ENCODE measurements at regions not wholly inside any gene's neighbourhood (a gene's known extent, or its start where the extent isn't known, plus 50 kb on each side); places are given as distances from the start of the nearest gene placed in this dataset.

DNA sequence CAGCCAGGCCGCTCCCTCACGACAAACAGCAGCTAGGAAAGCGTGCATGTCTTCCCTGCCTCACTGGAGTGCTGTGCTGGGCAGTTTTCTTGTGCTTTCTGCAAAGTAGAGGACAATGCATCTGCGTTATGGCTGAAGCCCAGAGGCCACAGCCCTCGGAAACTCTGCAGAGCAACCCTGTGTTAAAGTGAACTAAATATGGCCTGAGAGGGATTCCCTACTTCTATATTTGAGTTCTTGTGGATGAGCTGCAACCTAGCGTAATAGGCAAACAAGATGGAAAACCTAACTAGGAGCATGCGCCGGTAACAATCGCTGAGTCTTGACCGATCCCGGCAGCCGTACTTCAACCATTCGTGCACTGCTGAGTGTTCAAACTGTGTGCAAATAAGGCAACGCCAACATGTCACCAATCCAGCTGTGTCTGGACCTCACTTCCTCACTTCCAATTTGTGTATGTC lies 471.9 kb upstream of the HS6ST1 start:
- TF ChIP-seq, protein P1, sequence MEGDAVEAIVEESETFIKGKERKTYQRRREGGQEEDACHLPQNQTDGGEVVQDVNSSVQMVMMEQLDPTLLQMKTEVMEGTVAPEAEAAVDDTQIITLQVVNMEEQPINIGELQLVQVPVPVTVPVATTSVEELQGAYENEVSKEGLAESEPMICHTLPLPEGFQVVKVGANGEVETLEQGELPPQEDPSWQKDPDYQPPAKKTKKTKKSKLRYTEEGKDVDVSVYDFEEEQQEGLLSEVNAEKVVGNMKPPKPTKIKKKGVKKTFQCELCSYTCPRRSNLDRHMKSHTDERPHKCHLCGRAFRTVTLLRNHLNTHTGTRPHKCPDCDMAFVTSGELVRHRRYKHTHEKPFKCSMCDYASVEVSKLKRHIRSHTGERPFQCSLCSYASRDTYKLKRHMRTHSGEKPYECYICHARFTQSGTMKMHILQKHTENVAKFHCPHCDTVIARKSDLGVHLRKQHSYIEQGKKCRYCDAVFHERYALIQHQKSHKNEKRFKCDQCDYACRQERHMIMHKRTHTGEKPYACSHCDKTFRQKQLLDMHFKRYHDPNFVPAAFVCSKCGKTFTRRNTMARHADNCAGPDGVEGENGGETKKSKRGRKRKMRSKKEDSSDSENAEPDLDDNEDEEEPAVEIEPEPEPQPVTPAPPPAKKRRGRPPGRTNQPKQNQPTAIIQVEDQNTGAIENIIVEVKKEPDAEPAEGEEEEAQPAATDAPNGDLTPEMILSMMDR (IDR thresholded peaks at IDR 0.05; ENCODE audit: low read depth, low read length, missing control alignments): no peak
- Histone ChIP-seq H3K36me3 (replicated peaks) (no peaks in the 10 kb centered on the region), H3K4me3 (ENCODE audit: low read depth, low read length) (no peak overlapping the region), H3K27ac (no peak overlapping the region), H3K27me3 (replicated peaks) (no peaks in the 10 kb centered on the region)
- in situ Hi-C loops (cut with HindIII; ENCODE audit: low pct_ligation_motif_present, low sequenced_read_pairs): no loop called here
- no peak for DNase-seq

DNA sequence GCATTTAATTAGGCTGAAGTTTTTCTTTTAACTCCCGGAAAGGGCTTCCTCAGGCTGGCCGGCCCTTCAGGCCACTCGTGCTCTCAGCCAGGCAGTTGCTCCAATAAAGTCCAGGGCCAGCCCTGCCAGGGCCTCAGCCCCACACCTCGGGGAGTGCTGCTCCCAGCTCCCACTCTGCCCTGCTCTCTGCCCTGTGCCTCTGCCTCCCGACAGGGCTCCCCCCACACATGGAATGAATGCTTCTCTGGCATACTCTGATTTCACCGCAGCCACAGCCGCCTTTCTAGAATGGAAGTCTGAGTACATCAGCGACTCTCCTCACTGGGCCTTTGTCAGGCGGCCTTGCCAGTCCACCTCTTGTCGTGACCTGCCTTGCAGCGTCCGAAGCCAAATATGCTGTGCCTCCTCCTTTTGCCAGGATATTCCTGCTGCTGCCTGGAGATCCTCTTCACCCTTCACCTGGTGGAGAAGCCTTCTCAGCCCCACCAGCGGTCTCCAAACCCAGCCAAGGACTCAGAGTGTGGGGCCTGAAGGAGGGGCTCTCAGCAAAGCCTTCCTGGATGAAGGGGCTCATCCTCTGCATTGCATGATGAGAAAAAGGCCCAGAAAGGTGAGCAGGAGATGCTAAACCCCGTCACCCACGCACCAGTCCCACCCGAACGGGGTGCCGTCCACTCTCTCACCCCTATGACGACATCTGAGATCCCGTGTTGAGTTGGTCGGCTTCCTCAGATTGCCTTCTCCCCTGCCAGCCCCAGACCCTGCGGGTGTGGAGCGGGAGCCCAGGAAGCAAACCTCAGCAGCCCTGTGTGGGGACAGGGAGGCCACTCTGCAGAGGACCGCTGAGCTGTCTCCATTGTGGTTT lies 472.7 kb upstream of the HS6ST1 start:
- H3K27ac ChIP-seq: no peak overlapping the region
- H3K27me3 ChIP-seq (replicated peaks): no peaks in the 10 kb centered on the region
- H3K4me3 ChIP-seq (ENCODE audit: low read depth, low read length): no peak overlapping the region
- DNase-seq: no peak
- H3K36me3 ChIP-seq (replicated peaks): no peaks in the 10 kb centered on the region
- TF ChIP-seq, protein P1 (IDR thresholded peaks at IDR 0.05; ENCODE audit: low read depth, low read length, missing control alignments): no peak
- in situ Hi-C loops (cut with HindIII; ENCODE audit: low pct_ligation_motif_present, low sequenced_read_pairs): no loop called here

DNA sequence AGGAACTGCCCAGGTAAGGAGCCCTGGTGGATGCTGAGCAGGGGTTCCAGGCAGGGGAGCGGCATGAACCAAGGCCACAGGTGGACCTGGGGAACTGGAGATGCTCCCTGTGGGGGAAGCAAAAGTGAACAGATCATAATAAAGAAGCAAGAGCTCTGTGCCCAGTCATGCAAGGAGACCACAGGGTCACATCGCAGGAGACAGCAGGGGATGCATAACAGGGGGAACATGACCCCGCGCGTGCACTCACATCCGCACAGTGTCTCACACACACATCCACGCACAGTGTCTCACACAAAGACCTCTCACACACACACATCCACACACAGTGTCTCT lies 473.3 kb upstream of the HS6ST1 start:
- H3K27ac ChIP-seq: no peak overlapping the region
- no peaks in the 10 kb centered on the region for H3K27me3 ChIP-seq (replicated peaks)
- in situ Hi-C loops (cut with HindIII; ENCODE audit: low pct_ligation_motif_present, low sequenced_read_pairs): no loop called here
- H3K36me3 ChIP-seq (replicated peaks): no peaks in the 10 kb centered on the region
- DNase-seq: no peak
- H3K4me3 ChIP-seq (ENCODE audit: low read depth, low read length): no peak overlapping the region
- TF ChIP-seq, protein P1 (IDR thresholded peaks at IDR 0.05; ENCODE audit: low read depth, low read length, missing control alignments): no peak

DNA sequence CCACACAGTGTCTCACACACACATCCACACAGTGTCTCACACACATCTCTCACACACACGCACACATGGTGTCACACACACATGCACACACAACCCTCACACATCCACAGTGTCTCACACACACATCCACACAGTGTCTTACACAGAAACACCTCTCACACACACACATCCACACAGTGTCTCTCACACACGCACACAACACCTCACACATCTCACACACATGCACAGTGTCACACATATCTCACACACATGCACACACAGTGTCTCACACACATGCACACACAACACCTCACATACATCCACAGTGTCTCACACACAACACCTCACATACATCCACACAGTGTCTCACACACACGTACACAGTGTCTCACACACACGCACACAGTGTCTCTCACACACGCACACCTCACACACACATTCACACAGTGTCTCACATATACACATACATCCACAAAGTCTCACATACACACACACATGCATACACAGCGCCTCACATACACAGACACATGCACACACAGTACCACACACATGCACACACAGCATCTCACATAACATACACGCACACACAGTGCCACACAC lies 473.9 kb upstream of the HS6ST1 start:
- no peak for DNase-seq
- TF ChIP-seq, protein P1 (IDR thresholded peaks at IDR 0.05; ENCODE audit: low read depth, low read length, missing control alignments): no peak
- H3K27me3 ChIP-seq (replicated peaks): no peaks in the 10 kb centered on the region
- H3K36me3 ChIP-seq (replicated peaks): no peaks in the 10 kb centered on the region
- in situ Hi-C loops (cut with HindIII; ENCODE audit: low pct_ligation_motif_present, low sequenced_read_pairs): no loop called here
- no peak overlapping the region for H3K27ac ChIP-seq
- no peak overlapping the region for H3K4me3 ChIP-seq (ENCODE audit: low read depth, low read length)

DNA sequence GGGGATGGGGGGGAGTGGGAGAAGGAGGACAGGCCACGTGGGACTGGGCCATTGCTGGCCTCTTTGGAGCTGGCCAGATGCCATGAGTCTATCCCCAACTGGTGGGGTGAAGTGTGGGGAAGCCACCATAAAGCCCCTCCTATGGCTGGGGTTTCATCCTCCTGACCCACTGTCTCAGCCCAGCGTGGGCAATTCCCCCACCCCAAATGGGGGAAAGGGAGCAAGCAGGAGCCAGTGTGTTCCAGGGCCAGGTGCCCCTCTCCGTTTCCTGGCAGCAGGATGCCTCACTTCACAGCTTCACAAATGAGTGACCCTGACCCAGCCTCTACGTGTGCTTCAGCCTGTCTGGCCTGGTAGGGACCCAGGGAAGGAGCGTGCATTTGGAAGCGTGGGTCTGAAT lies 474.7 kb upstream of the HS6ST1 start:
- no peak overlapping the region for H3K4me3 ChIP-seq (ENCODE audit: low read depth, low read length)

More for the DNA sequence above, 474.7 kb upstream of the HS6ST1 start:
- H3K27me3 ChIP-seq (replicated peaks): no peaks in the 10 kb centered on the region
- no peak overlapping the region for H3K27ac ChIP-seq
- in situ Hi-C loops (cut with HindIII; ENCODE audit: low pct_ligation_motif_present, low sequenced_read_pairs): no loop called here
- TF ChIP-seq, protein P1 (IDR thresholded peaks at IDR 0.05; ENCODE audit: low read depth, low read length, missing control alignments): no peak
- no peak for DNase-seq
- no peaks in the 10 kb centered on the region for H3K36me3 ChIP-seq (replicated peaks)

All from brain microvascular endothelial cell (primary cell).